ENCODE measurements at regions not wholly inside any gene's neighbourhood (a gene's known extent, or its start where the extent isn't known, plus 50 kb on each side); places are given as distances from the start of the nearest gene placed in this dataset.

GRCh38 chr10:110394296-110394695 lies 89.6 kb upstream of the SMNDC1 start:
- no peak overlapping the region for H2AFZ ChIP-seq (ENCODE audit: low read depth, low read length)
- H3K4me2 ChIP-seq (ENCODE audit: low read length): no peak overlapping the region
- no peak overlapping the region for H3K27ac ChIP-seq (ENCODE audit: low read length)
- H3K4me3 ChIP-seq (ENCODE audit: low read length): no peak overlapping the region
- no peak overlapping the region for H3K9ac ChIP-seq (ENCODE audit: low read length)
- no peaks in the 10 kb centered on the region for H3F3A ChIP-seq (ENCODE audit: insufficient read depth, low read length, poor library complexity, severe bottlenecking)
- no peaks in the 10 kb centered on the region for H3K36me3 ChIP-seq (ENCODE audit: insufficient read depth, low read length)
- no peaks in the 10 kb centered on the region for H4K20me1 ChIP-seq (ENCODE audit: insufficient read depth)
- TF ChIP-seq POLR2AphosphoS5 (IDR thresholded peaks at IDR 0.05) (no peak), MXI1 (conservative IDR thresholded peaks at IDR 0.05; ENCODE audit: poor library complexity, severe bottlenecking) (no peak), CTCF (IDR thresholded peaks at IDR 0.05; ENCODE audit: poor library complexity, severe bottlenecking) (no peak), TAF1 (IDR thresholded peaks at IDR 0.05; ENCODE audit: low read depth) (no peak), SMC3 (conservative IDR thresholded peaks at IDR 0.05; ENCODE audit: poor library complexity) (no peak), EP300 (conservative IDR thresholded peaks at IDR 0.05; ENCODE audit: poor library complexity, severe bottlenecking) (no peak), REST (IDR thresholded peaks at IDR 0.05; ENCODE audit: borderline replicate concordance) (no peak), RAD21 (conservative IDR thresholded peaks at IDR 0.05) (no peak), EZH2 (IDR thresholded peaks at IDR 0.05; ENCODE audit: borderline replicate concordance, insufficient read depth, low read length, poor library complexity, severe bottlenecking) (no peak)
- no peaks in the 10 kb centered on the region for H3K27me3 ChIP-seq (ENCODE audit: insufficient read depth, low read depth, low read length)
- no peaks in the 10 kb centered on the region for H3K9me2 ChIP-seq (ENCODE audit: insufficient read depth, low read length)
- H3K79me2 ChIP-seq (replicated peaks; ENCODE audit: insufficient read depth, low read length): no peaks in the 10 kb centered on the region
- no peaks in the 10 kb centered on the region for H3K9me3 ChIP-seq (ENCODE audit: low read length)

- Histone ChIP-seq H3K4me2 (ENCODE audit: low read length) (no peak overlapping the region), H3K36me3 (ENCODE audit: insufficient read depth, low read length) (no peaks in the 10 kb centered on the region), H3K79me2 (replicated peaks; ENCODE audit: insufficient read depth, low read length) (no peaks in the 10 kb centered on the region), H4K20me1 (ENCODE audit: insufficient read depth) (no peaks in the 10 kb centered on the region), H3K9me2 (ENCODE audit: insufficient read depth, low read length) (no peaks in the 10 kb centered on the region), H3K27me3 (ENCODE audit: insufficient read depth, low read depth, low read length) (no peaks in the 10 kb centered on the region), H3K27ac (ENCODE audit: low read length) (no peak overlapping the region), H3K4me3 (ENCODE audit: low read length) (no peak overlapping the region), H3F3A (ENCODE audit: insufficient read depth, low read length, poor library complexity, severe bottlenecking) (no peaks in the 10 kb centered on the region), H3K9ac (ENCODE audit: low read length) (no peak overlapping the region), H3K9me3 (ENCODE audit: low read length) (no peaks in the 10 kb centered on the region), H2AFZ (ENCODE audit: low read depth, low read length) (no peak overlapping the region)
- TF ChIP-seq REST (IDR thresholded peaks at IDR 0.05; ENCODE audit: borderline replicate concordance): no peak
- no peak for TF ChIP-seq POLR2AphosphoS5 (IDR thresholded peaks at IDR 0.05)
- TF ChIP-seq MXI1 (conservative IDR thresholded peaks at IDR 0.05; ENCODE audit: poor library complexity, severe bottlenecking): no peak
- no peak for TF ChIP-seq SMC3 (conservative IDR thresholded peaks at IDR 0.05; ENCODE audit: poor library complexity)
- no peak for TF ChIP-seq CTCF (IDR thresholded peaks at IDR 0.05; ENCODE audit: poor library complexity, severe bottlenecking)
- TF ChIP-seq EZH2 (IDR thresholded peaks at IDR 0.05; ENCODE audit: borderline replicate concordance, insufficient read depth, low read length, poor library complexity, severe bottlenecking): no peak
- no peak for TF ChIP-seq TAF1 (IDR thresholded peaks at IDR 0.05; ENCODE audit: low read depth)
- no peak for TF ChIP-seq RAD21 (conservative IDR thresholded peaks at IDR 0.05)
- no peak for TF ChIP-seq EP300 (conservative IDR thresholded peaks at IDR 0.05; ENCODE audit: poor library complexity, severe bottlenecking)
Measured at GRCh38 chr10:110394898-110395297, 90.2 kb upstream of the SMNDC1 start.

All from neural cell (in vitro differentiated cells).